SK-N-SH (cell line): ENCODE measurements at regions not wholly inside any gene's neighbourhood (a gene's known extent, or its start where the extent isn't known, plus 50 kb on each side); places are given as distances from the start of the nearest gene placed in this dataset.

Source experiments
- CTCF ChIA-PET: fragments of 300-600, 350-600 bp; formaldehyde crosslinking; extraction: SDS; loops from one replicate; lab custom pipeline; 2021; lab: Yijun Ruan, JAX
- POLR2A ChIA-PET: fragments of 350-600 bp; sonication (Branson Sonifier 250); formaldehyde crosslinking; extraction: SDS; loops from one replicate; lab custom pipeline; 2020; ENCODE audit warnings: antibody characterized with exemption, inconsistent platforms; lab: Yijun Ruan, JAX
- DNase-seq: peaks from one replicate; pipeline ENCODE4 v3.0.0; 2012
- H2AFZ ChIP-seq: fragments of 200-600 bp; sonication (generic); 2 replicates; pipeline ENCODE4 v1.8.1; 2016; ENCODE audit warnings: antibody characterized with exemption, mild to moderate bottlenecking, low read depth
- H3F3A ChIP-seq: fragments of 200-600 bp; sonication (generic); replicated peaks from 2 replicates; pipeline ENCODE3; 2016; ENCODE audit warnings: antibody characterized with exemption, mild to moderate bottlenecking; ENCODE audit not compliant: insufficient read depth
- H3K27ac ChIP-seq, 2 experiments: fragments of 200-500 bp in 1 of 2; fragments of 200-600 bp in 1 of 2; sonication (Bioruptor generic) in 1 of 2; sonication (generic), shearing (Covaris generic) in 1 of 2; 2 replicates each; pipeline versions ENCODE4 v1.5.1 to v1.6.1; 2014 to 2016; ENCODE audit warnings: low read depth in 2 of 2, inconsistent platforms in 1 of 2, low read length in 1 of 2, mild to moderate bottlenecking in 1 of 2, mixed read lengths in 1 of 2
- H3K27me3 ChIP-seq: fragments of 200-600 bp; sonication (generic), shearing (Covaris generic); 2 replicates; pipeline ENCODE4 v1.6.1; 2016; ENCODE audit warnings: mixed run types; ENCODE audit not compliant: insufficient read depth
- H3K36me3 ChIP-seq, 2 experiments: fragments of 200-500 bp in 1 of 2; fragments of 200-600 bp in 1 of 2; sonication (Bioruptor generic) in 1 of 2; sonication (generic) in 1 of 2; replicated peaks in 1 of 2; 2 replicates each; pipeline versions ENCODE3 to v1.5.1; 2014 to 2016; ENCODE audit warnings: low read length in 1 of 2, mild to moderate bottlenecking in 1 of 2; ENCODE audit not compliant: insufficient read depth in 2 of 2, control insufficient read depth in 1 of 2
- H3K4me1 ChIP-seq, 2 experiments: fragments of 200-500 bp in 1 of 2; fragments of 200-600 bp in 1 of 2; sonication (Bioruptor generic) in 1 of 2; sonication (generic), shearing (Covaris generic) in 1 of 2; 2 replicates each; pipeline versions ENCODE4 v1.5.1 to v1.6.1; 2014 to 2016; ENCODE audit warnings: low read depth in 1 of 2, low read length in 1 of 2, mixed run types in 1 of 2; ENCODE audit not compliant: insufficient read depth in 2 of 2, control insufficient read depth in 1 of 2
- H3K4me2 ChIP-seq: fragments of 200-600 bp; sonication (generic), shearing (Covaris generic); 2 replicates; pipeline ENCODE4 v1.6.1; 2017; ENCODE audit warnings: mixed run types
- H3K4me3 ChIP-seq, 2 experiments: fragments of 200-500 bp in 1 of 2; fragments of 200-600 bp in 1 of 2; sonication (Bioruptor generic) in 1 of 2; sonication (generic), shearing (Covaris generic) in 1 of 2; 2 replicates each; pipeline versions ENCODE4 v1.5.1 to v1.8.1; 2014 to 2016; ENCODE audit warnings: low read depth in 2 of 2, inconsistent platforms in 1 of 2, low read length in 1 of 2, mild to moderate bottlenecking in 1 of 2, mixed read lengths in 1 of 2, moderate library complexity in 1 of 2
- H3K79me2 ChIP-seq: fragments of 200-600 bp; sonication (generic); 2 replicates; pipeline ENCODE4 v1.8.1; 2017; ENCODE audit warnings: mild to moderate bottlenecking; ENCODE audit not compliant: insufficient read depth
- H3K9ac ChIP-seq: fragments of 200-600 bp; sonication (generic); 2 replicates; pipeline ENCODE4 v1.6.1; 2017; ENCODE audit warnings: mixed run types
- H3K9me2 ChIP-seq: fragments of 200-600 bp; sonication (generic); 2 replicates; pipeline ENCODE4 v1.6.1; 2017; ENCODE audit warnings: mixed run types
- H3K9me3 ChIP-seq: fragments of 200-600 bp; sonication (generic); 2 replicates; pipeline ENCODE4 v1.6.1; 2017; ENCODE audit warnings: mixed run types, mild to moderate bottlenecking, moderate library complexity
- H4K20me1 ChIP-seq: fragments of 200-600 bp; sonication (generic); 2 replicates; pipeline ENCODE4 v1.6.1; 2017; ENCODE audit warnings: mild to moderate bottlenecking, mixed run types; ENCODE audit not compliant: insufficient read depth
- JUND ChIP-seq: IDR thresholded peaks from 2 replicates; pipeline ENCODE4 v1.4.0; 2012
- MXI1 ChIP-seq: IDR thresholded peaks from 2 replicates; pipeline ENCODE4 v1.6.1; 2012; ENCODE audit warnings: mild to moderate bottlenecking, low read depth, low read length, improper control_type of control experiment
- NFIC ChIP-seq: IDR thresholded peaks from 2 replicates; pipeline ENCODE4 v1.4.0; 2012; ENCODE audit warnings: borderline replicate concordance
- POLR2AphosphoS5 ChIP-seq: IDR thresholded peaks from 2 replicates; pipeline ENCODE4 v1.6.1; 2012; ENCODE audit warnings: low read depth, low read length
- YY1 ChIP-seq: IDR thresholded peaks from 2 replicates; pipeline ENCODE4 v1.4.0; 2012; ENCODE audit warnings: low read depth, mild to moderate bottlenecking
- WGBS: methylation state at CpG from one replicate; pipeline ENCODE4 v1.1.6; 2017; ENCODE audit warnings: low lambda C conversion rate; 5-methylcytosine and 5-hydroxymethylcytosine counted together
- TF ChIP-seq, protein P1 (sequence below): IDR thresholded peaks from 2 replicates; pipeline ENCODE4 v1.6.1; 2012; ENCODE audit warnings: mild to moderate bottlenecking, low read depth, low read length, moderate library complexity
- TF ChIP-seq, protein P2 (sequence below): fragments of 200-600 bp; sonication (generic); IDR thresholded peaks from 2 replicates; pipeline ENCODE4 v1.6.1; 2017; ENCODE audit warnings: antibody characterized with exemption, mild to moderate bottlenecking, moderate library complexity

GRCh38 chr22:48720662-48721394 is 1106.8 kb downstream of the BRD1 start:
- Histone ChIP-seq H2AFZ (no peak overlapping the region), H3K9me2 (no peaks in the 10 kb centered on the region), H3K27ac (no peak overlapping the region), H3K9ac (no peak overlapping the region), H3K79me2 (no peaks in the 10 kb centered on the region), H4K20me1 (no peaks in the 10 kb centered on the region), H3K4me2 (no peak overlapping the region), H3K4me3 (no peak overlapping the region), H3K9me3 (no peaks in the 10 kb centered on the region), H3F3A (no peaks in the 10 kb centered on the region), H3K4me1 (no peaks in the 10 kb centered on the region), H3K36me3 (no peaks in the 10 kb centered on the region), H3K27me3 (no peaks in the 10 kb centered on the region; the same call in 1 of the 2 replicates)
- DNase-seq = no peak
- WGBS = 44% methylated on average over 6 of the region's 20 CpGs
- no peak for TF ChIP-seq POLR2AphosphoS5
- TF ChIP-seq, protein P1, sequence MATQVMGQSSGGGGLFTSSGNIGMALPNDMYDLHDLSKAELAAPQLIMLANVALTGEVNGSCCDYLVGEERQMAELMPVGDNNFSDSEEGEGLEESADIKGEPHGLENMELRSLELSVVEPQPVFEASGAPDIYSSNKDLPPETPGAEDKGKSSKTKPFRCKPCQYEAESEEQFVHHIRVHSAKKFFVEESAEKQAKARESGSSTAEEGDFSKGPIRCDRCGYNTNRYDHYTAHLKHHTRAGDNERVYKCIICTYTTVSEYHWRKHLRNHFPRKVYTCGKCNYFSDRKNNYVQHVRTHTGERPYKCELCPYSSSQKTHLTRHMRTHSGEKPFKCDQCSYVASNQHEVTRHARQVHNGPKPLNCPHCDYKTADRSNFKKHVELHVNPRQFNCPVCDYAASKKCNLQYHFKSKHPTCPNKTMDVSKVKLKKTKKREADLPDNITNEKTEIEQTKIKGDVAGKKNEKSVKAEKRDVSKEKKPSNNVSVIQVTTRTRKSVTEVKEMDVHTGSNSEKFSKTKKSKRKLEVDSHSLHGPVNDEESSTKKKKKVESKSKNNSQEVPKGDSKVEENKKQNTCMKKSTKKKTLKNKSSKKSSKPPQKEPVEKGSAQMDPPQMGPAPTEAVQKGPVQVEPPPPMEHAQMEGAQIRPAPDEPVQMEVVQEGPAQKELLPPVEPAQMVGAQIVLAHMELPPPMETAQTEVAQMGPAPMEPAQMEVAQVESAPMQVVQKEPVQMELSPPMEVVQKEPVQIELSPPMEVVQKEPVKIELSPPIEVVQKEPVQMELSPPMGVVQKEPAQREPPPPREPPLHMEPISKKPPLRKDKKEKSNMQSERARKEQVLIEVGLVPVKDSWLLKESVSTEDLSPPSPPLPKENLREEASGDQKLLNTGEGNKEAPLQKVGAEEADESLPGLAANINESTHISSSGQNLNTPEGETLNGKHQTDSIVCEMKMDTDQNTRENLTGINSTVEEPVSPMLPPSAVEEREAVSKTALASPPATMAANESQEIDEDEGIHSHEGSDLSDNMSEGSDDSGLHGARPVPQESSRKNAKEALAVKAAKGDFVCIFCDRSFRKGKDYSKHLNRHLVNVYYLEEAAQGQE = no peak
- TF ChIP-seq JUND = no peak
- TF ChIP-seq, protein P2, sequence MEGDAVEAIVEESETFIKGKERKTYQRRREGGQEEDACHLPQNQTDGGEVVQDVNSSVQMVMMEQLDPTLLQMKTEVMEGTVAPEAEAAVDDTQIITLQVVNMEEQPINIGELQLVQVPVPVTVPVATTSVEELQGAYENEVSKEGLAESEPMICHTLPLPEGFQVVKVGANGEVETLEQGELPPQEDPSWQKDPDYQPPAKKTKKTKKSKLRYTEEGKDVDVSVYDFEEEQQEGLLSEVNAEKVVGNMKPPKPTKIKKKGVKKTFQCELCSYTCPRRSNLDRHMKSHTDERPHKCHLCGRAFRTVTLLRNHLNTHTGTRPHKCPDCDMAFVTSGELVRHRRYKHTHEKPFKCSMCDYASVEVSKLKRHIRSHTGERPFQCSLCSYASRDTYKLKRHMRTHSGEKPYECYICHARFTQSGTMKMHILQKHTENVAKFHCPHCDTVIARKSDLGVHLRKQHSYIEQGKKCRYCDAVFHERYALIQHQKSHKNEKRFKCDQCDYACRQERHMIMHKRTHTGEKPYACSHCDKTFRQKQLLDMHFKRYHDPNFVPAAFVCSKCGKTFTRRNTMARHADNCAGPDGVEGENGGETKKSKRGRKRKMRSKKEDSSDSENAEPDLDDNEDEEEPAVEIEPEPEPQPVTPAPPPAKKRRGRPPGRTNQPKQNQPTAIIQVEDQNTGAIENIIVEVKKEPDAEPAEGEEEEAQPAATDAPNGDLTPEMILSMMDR = no peak
- TF ChIP-seq MXI1 = no peak
- no peak for TF ChIP-seq YY1
- ChIA-PET CTCF (no interaction called here), POLR2A (no interaction called here)

DNA sequence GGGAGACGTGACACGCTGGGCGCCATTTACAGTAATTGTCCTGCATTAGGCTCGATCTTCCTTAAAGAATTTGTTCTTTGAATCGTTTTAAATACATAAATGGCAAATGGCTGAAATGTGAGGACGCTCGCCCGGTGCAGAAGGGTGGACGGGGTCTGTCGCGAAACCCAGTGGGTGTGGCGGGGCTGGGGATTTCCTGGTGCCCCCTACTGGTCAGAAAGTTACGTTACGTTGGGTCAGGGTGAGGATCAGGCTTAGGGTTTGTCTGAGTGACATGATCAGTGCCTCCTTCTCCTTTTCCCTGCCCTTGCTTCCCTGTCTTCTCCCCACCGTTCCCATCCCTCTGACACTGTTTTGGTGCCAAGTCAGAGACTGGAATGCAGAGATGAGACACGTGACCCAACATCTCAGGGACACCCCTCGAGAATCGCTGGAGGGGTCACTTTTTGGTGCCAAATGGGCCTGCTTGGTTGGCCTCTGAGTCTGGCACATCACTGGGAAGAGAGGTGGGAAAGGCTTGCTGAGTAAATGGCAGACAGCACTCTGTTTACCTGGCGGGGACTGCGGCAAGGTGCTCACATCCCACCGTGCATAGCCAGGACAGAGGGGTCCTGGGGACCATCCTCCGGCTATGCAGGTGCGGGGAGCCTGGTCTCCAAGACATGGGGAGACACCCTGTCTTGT is 1107.6 kb downstream of the BRD1 start:
- CTCF ChIA-PET = interaction anchor here (1.4 kb wide), 1 partner anchor 19 kb away, joined by 3 read pairs; no protein-coding TSS in a partner anchor
- POLR2A ChIA-PET = no interaction called here
- DNase-seq = peak; percentile 67
- no peaks in the 10 kb centered on the region for H3K36me3 ChIP-seq
- H3K79me2 ChIP-seq = no peaks in the 10 kb centered on the region
- no peak overlapping the region for H2AFZ ChIP-seq
- H3K4me1 ChIP-seq = no peaks in the 10 kb centered on the region
- no peaks in the 10 kb centered on the region for H4K20me1 ChIP-seq
- 34% methylated on average over 19 of the region's 23 CpGs for WGBS
- no peak overlapping the region for H3K27ac ChIP-seq
- H3K9me2 ChIP-seq = no peaks in the 10 kb centered on the region
- H3K4me3 ChIP-seq = no peak overlapping the region
- no peaks in the 10 kb centered on the region for H3F3A ChIP-seq
- no peak overlapping the region for H3K9ac ChIP-seq
- no peaks in the 10 kb centered on the region; the same call in 1 of the 2 replicates for H3K27me3 ChIP-seq
- H3K9me3 ChIP-seq = no peaks in the 10 kb centered on the region
- TF ChIP-seq NFIC = no peak
- TF ChIP-seq, protein P2 = peak; percentile 28; the same call in 1 of the 2 replicates
- no peak overlapping the region for H3K4me2 ChIP-seq
